Upper lobe of right lung (tissue), 1 donor: ENCODE measurements at regions not wholly inside any gene's neighbourhood (a gene's known extent, or its start where the extent isn't known, plus 50 kb on each side); places are given as distances from the start of the nearest gene placed in this dataset.

Experiments used
- ATAC-seq: fragments of 200-7000 bp; cut with Tn5 transposase; one replicate; pipeline ENCODE4 v1.9.1; 2020; ENCODE audit warnings: mild to moderate bottlenecking, moderate library complexity
- DNase-seq: peaks from one replicate; pipeline ENCODE4 v3.0.0-alpha.2; 2020
- H3K27ac ChIP-seq: fragments of 200-600 bp; one replicate; pipeline ENCODE4 v1.8.0; 2022
- H3K27me3 ChIP-seq: fragments of 200-600 bp; one replicate; pipeline ENCODE4 v1.8.0; 2022; ENCODE audit warnings: mild to moderate bottlenecking
- H3K36me3 ChIP-seq: fragments of 200-600 bp; one replicate; pipeline ENCODE4 v1.8.0; 2022
- H3K4me1 ChIP-seq: fragments of 200-600 bp; one replicate; pipeline ENCODE4 v1.8.0; 2022
- H3K4me3 ChIP-seq: fragments of 200-600 bp; one replicate; pipeline ENCODE4 v1.8.0; 2022; ENCODE audit warnings: mild to moderate bottlenecking
- H3K9me3 ChIP-seq: fragments of 200-600 bp; one replicate; pipeline ENCODE4 v1.8.0; 2022
- intact Hi-C: fragments of 100-400 bp; cut with DNase I; formaldehyde crosslinking; loops from one replicate; pipeline ENCODE4 v1.11.0; 2022
- TF ChIP-seq, protein P1 (sequence below): fragments of 200-600 bp; IDR thresholded peaks from one replicate; pipeline ENCODE4 v1.8.0; 2022; ENCODE audit warnings: antibody characterized with exemption
- donor health status: DM: no; HTN: yes; CAD: no; lungs with severe emphysema.

DNA sequence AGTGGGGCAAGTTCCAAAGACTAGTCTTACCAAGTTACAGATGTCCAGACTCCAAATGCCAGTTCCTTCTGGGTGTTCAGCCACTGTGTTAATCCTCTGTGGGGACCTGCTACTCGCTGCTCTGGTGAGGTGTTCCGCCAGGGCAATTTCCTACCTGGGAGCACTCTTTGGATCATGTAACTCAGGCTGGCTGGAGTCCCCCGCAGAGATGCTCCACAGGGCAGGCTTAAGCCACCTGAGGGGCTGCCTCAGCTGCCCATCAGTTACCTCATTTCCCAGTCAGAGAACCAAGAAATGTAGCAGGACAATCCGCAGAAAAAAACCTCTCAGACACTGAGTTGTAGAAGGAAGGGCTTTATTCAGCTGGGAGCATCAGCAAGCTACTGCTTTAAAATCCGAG is 133.8 kb downstream of the ZNF737 start:
- no peak overlapping the region for H3K27ac ChIP-seq
- H3K4me1 ChIP-seq, result no peaks in the 10 kb centered on the region
- TF ChIP-seq, protein P1, sequence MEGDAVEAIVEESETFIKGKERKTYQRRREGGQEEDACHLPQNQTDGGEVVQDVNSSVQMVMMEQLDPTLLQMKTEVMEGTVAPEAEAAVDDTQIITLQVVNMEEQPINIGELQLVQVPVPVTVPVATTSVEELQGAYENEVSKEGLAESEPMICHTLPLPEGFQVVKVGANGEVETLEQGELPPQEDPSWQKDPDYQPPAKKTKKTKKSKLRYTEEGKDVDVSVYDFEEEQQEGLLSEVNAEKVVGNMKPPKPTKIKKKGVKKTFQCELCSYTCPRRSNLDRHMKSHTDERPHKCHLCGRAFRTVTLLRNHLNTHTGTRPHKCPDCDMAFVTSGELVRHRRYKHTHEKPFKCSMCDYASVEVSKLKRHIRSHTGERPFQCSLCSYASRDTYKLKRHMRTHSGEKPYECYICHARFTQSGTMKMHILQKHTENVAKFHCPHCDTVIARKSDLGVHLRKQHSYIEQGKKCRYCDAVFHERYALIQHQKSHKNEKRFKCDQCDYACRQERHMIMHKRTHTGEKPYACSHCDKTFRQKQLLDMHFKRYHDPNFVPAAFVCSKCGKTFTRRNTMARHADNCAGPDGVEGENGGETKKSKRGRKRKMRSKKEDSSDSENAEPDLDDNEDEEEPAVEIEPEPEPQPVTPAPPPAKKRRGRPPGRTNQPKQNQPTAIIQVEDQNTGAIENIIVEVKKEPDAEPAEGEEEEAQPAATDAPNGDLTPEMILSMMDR, result no peak
- H3K27me3 ChIP-seq, result no peaks in the 10 kb centered on the region
- ATAC-seq (no peak), DNase-seq (no peak)
- intact Hi-C loops, result no loop called here
- H3K36me3 ChIP-seq, result no peaks in the 10 kb centered on the region
- H3K9me3 ChIP-seq, result no peaks in the 10 kb centered on the region
- H3K4me3 ChIP-seq, result no peak overlapping the region

DNA sequence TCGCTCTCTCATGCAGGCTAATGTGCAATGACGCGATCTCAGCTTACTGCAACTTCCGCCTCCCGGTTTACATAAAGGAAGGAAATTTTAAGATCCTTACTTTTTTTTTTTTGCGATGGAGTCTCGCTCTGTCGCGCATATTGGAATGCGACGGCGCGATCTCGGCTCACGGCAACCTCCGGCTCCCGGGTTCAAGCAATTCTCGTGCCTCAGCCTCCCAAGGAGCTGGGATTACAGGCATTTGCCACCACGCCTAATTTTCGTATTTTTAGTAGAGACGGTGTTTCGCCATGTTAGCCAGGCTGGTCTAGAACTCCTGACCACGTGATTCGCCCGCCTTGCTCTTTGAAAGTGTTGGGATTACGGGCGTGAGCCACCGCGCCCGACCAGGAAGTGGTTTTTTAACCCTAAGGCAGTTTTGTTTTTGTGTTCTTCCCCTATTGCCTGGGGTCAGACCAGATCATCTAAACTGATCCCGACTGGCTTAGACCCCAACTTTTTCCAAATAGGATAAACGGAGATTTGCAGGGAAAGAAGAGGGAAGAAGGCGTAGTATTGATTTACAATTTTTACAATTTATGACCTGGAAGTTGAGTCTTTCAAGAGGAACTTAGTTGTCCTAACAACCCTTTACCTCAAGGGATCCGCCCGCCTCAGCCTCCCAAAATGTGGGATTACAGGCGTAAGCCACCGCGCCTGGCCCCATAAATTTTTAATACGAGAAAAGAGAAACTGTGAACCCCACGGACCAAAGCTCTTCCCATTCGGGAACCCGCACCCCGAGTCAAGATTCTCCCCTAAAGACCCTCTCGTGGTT is 142.0 kb downstream of the ZNF737 start:
- no peaks in the 10 kb centered on the region for H3K4me1 ChIP-seq
- no peaks in the 10 kb centered on the region for H3K9me3 ChIP-seq
- intact Hi-C loops, result no loop called here
- TF ChIP-seq, protein P1, result no peak
- H3K36me3 ChIP-seq, result no peaks in the 10 kb centered on the region
- H3K27me3 ChIP-seq, result no peaks in the 10 kb centered on the region
- DNase-seq (peak; percentile 82), ATAC-seq (peak; percentile 76)
- H3K27ac ChIP-seq, result peak overlapping the region; percentile 95
- H3K4me3 ChIP-seq, result peak overlapping the region; percentile 72

DNA sequence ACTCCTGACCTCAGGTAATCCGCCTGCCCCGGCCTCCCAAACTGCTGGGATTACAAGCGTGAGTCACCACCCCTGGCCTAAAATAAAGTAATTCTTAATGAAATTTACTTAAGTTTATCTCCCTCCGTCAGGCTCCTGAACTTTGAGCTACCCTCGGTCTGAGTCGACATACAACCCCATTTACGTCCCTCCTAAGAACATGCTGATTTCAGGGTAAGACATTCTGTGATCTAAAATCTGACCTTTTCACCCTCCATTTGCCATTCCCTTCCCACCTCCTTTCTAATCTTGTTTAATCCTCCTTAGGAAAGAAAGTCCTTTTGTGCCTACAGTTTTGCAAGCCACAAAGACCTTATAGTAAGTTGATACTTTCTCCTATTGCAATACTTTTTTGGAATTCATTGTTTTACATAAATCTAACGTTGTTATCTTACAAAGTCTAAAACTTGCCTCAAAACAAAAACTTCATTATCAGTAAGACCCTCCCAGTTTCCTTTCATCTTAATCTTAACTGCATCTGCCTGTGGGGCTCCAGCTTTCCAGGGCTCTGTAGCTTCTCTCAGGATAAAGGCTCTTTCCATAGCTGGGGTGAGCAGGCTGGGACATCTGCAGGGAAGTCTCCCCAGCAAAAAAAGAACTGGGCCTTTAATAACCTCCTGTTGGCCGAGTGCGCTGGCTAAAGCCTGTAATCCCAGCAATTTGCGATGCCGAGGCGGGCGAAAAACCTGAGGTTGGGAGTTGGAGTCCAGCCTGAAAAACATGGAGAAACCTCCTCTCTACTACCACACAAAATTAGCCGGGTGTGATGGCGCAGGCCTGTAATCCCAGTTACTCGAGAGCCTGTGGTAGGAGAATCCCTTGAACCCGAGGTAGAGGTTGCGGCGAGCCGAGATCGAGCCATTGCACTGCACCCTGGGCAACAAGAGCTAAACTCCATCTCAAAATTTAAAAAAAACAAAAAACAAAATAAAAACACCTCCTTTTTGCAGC is 143.1 kb downstream of the ZNF737 start:
- TF ChIP-seq, protein P1, result no peak
- Histone ChIP-seq H3K27ac (peak overlapping the region; percentile 95), H3K27me3 (no peaks in the 10 kb centered on the region), H3K36me3 (no peaks in the 10 kb centered on the region), H3K4me3 (peak overlapping the region; percentile 72), H3K9me3 (no peaks in the 10 kb centered on the region), H3K4me1 (no peaks in the 10 kb centered on the region)
- intact Hi-C loops, result no loop called here
- DNase-seq (no peak), ATAC-seq (no peak)

DNA sequence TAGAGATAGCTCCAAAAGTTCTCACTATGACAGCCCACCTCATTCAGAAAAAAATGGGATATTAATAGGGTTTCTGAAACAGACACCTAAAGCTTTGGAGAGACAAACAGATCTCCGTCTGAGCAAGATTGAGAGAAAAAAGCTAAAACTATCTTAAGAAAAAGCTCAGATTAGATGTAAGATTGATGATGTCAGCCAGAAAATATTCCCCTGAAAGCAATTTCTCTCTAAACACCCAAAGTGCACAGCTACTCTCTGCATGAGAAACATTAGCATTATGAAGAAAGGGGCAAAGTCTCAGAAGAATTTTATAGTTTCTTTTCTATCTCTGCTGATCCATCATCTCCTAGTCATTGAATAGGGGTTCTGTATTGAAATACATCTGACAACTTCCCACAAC is 148.9 kb downstream of the ZNF737 start:
- Histone ChIP-seq H3K27me3 (no peaks in the 10 kb centered on the region), H3K36me3 (no peaks in the 10 kb centered on the region), H3K4me3 (no peak overlapping the region), H3K4me1 (no peaks in the 10 kb centered on the region), H3K9me3 (no peaks in the 10 kb centered on the region), H3K27ac (no peak overlapping the region)
- ATAC-seq (no peak), DNase-seq (no peak)
- intact Hi-C loops, result no loop called here
- TF ChIP-seq, protein P1, result no peak

DNA sequence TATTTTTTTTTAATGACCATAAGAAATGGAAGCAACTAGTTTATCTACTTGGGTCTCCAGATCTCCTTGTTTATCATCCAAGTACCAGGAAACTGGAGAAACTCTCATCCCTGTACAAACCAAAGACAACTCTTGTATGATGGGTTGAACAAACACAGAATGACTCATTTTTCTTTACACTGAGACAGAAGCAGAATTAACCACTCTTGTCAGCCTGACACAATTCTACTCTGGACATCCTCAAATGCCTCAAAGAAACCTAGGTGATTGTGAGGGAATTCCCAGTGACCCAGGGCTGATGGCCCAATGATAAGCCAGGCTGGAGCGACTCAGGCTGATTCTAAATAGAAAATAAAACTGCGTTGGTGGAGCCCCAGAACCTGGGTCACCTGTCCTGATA is 151.5 kb downstream of the ZNF737 start:
- Histone ChIP-seq H3K4me1 (no peaks in the 10 kb centered on the region), H3K27ac (no peak overlapping the region), H3K4me3 (no peak overlapping the region), H3K9me3 (no peaks in the 10 kb centered on the region), H3K36me3 (no peaks in the 10 kb centered on the region), H3K27me3 (no peaks in the 10 kb centered on the region)
- no peak for DNase-seq
- no peak for ATAC-seq
- intact Hi-C loops, result no loop called here
- TF ChIP-seq, protein P1, result no peak
